SW 1271 (cell line): ENCODE measurements at regions not wholly inside any gene's neighbourhood (a gene's known extent, or its start where the extent isn't known, plus 50 kb on each side); places are given as distances from the start of the nearest gene placed in this dataset.

Source experiments
- DNase-seq, 2 experiments: peaks; one replicate each; lab custom pipeline; 2025; lab: John Stamatoyannopoulos, UW

DNA sequence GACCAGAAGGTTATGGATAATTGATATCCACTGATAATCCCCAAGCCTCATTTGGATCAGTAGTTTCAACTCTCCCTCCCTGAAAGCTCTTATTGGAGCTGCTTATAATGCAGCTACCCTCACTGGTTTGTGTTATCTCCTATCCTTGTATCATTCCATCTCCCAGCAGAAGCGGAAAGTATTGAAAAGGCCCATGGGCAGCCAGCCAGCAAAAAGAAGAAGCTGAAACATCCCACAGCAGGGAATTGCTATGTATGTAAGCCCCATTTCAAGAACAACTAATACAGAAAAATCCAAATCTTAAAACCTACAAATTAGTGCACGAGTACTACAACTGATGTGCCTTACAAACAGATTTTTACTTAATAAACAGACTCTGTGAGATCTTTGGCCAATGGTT, 269.0 kb upstream of the ECI2 start:
- no peak for DNase-seq

DNA sequence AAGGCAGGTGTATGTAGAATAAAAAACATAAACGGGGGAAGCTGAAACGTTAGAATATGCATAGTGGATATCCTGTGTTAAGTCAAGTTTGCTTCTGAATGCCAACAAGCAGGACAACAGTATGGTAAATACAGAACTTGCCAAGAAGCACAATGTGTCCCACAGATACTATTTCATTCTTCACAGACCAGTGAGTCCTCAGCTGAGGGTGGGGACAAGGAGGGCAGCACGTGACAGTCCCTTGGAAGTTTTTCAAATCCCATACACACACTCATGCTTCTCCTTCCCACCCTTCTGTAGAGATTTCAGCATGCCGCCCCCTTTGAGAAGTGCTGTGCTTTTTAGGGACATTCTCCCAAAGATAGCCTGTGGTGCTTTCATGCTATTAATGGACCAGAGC, 268.5 kb upstream of the ECI2 start:
- no peak for DNase-seq

DNA sequence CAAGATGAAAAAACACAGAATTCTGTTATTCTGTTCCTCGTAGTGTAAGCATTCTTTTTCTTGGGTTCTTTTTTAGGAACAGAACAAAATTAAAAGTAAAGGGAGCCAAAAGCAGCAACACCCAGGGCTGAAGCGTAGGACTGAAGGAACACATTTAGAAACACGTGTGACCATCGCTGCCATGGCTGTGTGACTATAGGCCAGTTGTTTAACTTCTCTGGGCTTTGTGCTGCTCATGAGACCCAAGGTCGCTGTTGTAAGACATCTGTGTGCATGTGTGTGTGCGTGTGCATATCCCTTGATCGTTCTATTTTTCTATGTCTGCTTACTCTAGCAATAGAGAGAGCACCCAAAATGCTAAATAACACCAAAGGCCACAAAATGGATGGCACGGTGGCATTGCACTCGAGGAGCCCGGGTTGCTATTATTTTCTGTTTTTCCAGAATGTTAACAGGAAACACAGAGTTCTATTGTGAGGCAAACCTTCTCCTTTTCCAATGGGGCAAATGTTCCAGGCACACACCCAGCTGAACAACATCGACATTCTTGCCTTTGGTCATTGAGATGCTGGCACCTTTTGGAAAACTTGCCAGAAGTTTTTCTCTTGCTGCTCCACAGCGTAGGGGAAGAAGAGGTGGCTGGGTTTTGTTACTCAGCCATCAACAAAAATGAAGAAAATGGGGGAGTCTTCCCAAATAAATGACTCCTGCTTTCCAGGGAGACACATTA, 267.8 kb upstream of the ECI2 start:
- DNase-seq = no peak

- DNase-seq = no peak
Measured at GRCh38 chr6:4402477-4402976, 267.2 kb upstream of the ECI2 start.

DNA sequence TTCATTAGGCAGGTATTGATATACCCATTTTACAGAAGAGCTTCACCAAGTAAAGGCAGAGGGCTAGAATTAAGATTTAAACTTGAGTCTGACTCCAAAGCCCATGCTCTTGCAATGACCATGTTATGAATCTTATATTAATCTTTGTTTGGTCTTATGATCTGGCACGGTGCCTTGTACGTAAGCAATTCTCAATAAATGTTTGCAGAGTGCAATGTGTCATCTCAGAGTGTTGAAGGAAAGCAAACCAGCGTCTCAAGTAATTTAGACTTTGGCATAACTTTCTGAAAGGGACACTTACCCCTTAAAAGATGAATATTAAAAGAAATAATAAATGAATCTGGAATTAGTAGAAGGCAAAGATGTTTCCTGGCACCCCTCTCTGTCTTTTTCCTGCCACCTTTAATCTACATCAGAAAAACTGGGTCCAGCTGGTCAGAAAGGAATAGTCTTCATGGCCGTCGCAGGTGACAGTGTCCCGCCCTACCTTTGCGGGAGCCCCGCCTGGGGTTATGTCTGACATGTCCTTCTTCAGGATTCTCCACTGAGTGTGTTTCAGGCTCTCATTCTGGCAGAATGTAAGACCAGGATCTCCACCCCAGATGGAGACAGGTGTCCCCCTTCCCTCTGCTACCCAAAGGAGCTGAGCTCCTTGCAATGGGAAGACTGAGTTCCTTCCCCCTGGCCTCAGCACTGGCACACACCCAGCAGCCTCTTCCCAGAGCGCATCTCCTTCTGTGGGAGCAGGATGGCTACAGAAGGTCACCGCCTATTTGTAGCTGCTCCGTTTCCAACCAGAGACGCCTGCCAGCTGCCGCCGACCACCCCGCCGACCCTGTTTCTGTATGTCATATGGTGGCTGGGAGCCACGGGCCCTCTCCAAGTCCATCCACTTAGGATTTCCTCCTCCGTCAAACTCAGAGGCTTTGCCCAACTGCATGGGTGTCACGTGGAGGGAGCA, 266.3 kb upstream of the ECI2 start:
- no peak for DNase-seq

DNA sequence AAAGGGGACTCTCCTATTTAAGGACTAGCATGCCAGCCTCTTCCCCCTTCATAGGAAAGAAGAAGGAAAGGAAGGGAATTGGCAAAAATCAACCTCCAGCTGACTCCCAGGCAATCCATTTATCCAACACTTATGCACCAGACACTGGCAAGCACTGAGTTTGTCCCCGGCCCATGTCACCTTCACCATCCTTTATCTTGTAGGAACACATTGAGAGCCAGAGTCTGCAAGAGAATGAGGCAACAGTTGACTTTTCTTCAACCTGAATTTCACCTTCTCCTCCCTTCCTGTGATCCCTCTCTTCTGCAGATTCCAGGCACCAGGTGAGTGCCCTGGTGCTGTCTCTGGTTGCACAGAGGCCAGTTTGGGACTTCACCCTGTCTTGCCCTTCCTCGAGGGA, 264.3 kb upstream of the ECI2 start:
- DNase-seq = no peak

- no peak for DNase-seq
Measured at GRCh38 chr6:4398791-4399190, 263.4 kb upstream of the ECI2 start.

GRCh38 chr6:4397307-4397706, 261.9 kb upstream of the ECI2 start:
- DNase-seq = no peak

GRCh38 chr6:4396044-4396443, 260.7 kb upstream of the ECI2 start:
- no peak for DNase-seq

DNA sequence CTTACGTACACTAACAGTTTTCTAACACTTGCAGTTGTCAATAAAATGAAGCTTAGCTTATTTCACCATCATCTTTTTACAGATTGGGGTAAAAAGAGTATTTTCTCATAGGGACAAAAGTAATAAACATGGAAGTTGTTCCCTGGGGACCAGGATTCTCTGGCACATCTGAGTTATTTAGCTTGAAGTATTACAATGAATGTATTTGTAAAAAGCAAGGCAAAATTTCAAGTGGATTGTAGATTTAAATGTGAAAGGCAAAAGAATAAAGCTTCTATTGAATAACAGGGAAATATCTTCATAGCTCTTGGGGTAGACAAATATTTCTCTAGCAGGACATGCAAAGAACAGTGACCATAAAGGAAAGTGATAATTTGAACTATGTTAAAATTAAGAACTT, 260.0 kb upstream of the ECI2 start:
- no peak for DNase-seq

DNA sequence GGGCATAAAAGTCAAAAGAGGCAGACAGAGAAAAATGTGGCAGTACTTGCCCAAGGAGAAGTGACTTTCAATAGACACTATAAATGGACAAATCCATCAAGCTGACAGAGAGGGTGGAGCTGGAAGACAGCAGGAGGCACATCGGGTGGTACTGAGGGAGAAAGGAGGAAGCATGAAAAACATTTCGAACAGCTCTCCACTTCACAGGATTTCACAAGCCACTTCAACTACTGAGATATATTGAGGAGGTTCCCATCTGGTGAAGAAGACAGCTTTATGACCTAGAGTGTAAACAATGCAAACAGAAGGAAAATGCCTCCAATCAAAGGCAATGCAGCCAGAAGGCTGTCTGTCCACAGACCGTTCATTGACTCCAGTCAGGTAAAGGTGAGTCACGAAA, 259.4 kb upstream of the ECI2 start:
- no peak for DNase-seq

DNA sequence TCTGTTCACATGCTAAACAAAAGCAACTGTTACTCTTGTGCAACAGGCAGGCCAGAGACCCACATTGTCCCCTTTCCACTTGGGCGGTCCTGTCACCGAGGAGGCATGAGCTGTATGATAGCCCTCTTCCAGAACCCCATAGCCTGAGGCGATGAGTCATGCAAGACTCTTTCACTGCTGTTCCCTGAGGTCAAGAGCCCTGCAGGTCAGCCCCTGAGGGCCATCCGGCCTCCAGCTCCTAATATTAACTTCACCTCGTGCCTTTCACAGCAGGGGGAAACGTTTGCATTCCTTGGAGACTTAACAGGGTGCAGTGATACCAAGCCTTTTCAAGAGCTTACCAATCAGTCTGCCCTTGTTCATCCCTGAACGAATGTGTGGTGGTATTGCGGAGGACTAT, 253.3 kb upstream of the ECI2 start:
- DNase-seq = no peak

- no peak for DNase-seq
Measured at GRCh38 chr6:4384656-4385055, 249.3 kb upstream of the ECI2 start.

- no peak for DNase-seq
Measured at GRCh38 chr6:4383910-4384638, 248.7 kb upstream of the ECI2 start.

DNA sequence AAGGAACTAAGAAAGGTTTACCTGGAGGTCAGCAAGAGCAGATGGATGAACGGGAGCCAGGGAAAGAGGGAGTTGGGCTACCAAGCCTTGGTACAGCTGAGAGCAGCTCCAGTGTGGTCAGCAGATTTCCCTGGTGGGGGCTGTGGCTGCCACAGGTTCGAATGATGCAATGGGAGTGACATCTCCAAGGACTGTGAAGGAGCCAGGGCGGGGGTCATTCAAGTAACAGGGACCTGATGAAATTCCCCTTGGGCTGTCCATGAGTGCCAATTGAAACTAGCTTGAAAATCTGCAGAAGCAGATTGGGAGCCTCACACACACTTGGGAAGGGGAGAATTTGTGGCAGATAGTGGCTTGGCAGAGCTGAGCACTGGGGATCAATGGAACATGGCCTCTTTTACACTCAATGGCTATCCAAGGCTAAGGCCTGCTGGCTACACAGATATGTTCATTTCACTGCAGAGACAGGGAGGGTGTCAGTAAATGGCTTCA, 247.0 kb upstream of the ECI2 start:
- no peak for DNase-seq

DNA sequence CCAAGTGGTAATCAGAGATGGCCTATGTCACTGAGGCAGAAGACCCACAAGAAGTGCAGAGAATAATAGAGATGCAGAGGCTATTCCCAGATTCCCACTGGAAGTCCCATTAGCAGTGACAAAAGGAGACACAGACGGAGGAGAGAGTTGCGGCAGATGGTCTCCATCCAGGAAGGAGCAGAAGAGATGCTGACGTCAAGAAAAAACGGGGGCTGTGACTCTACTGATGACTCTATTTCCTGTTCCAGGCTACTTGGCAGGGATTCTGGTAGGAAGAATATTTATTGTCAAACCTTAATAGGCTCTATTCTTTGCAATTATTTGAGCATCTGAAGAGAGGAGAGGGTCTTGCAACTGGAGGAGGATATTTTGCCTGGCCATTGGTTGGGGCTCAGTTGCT, 246.0 kb upstream of the ECI2 start:
- no peak for DNase-seq

DNA sequence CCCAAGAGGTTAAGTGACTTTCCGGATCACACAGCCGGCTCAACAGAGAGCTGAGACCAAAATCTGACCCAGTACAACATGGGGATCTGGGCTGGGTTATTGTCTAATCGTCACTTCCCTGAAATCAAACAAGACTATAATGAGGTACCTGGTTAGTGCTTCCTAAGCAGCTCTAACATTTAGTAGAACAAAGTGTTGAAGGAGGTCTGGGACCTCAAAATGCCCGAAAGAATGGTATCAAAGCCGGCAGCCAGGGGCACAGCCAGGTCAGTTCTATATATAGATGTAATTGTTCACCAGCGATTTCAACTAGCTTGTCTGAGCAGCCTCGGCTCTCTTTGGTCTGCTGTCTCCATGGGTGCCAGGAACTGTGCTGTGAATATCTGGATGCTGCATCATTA, 245.5 kb upstream of the ECI2 start:
- DNase-seq = no peak

- no peak for DNase-seq
Measured at GRCh38 chr6:4379958-4380357, 244.6 kb upstream of the ECI2 start.

- DNase-seq = no peak
Measured at GRCh38 chr6:4378319-4378996, 243.1 kb upstream of the ECI2 start.

GRCh38 chr6:4377603-4378002, 242.2 kb upstream of the ECI2 start:
- no peak for DNase-seq

DNA sequence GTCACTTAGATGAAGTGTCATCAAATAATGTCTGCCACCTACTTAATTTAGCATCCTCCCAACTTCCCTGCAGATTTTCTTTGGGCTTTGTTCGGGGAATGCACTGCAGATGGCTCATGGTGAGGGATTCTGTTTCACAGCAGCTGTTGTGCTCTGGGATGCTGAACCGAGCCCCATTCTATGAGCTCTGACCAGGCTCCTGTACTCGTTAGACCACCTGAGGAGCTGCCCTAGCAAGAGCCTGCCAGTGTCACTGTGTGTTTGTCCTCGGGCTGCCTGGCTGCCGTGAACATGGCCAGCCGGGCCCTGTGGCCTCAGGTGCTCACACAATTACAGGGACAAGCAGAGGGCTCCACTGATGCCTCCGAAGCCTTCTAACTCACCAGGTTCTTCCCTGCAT, 238.8 kb upstream of the ECI2 start:
- no peak for DNase-seq

DNA sequence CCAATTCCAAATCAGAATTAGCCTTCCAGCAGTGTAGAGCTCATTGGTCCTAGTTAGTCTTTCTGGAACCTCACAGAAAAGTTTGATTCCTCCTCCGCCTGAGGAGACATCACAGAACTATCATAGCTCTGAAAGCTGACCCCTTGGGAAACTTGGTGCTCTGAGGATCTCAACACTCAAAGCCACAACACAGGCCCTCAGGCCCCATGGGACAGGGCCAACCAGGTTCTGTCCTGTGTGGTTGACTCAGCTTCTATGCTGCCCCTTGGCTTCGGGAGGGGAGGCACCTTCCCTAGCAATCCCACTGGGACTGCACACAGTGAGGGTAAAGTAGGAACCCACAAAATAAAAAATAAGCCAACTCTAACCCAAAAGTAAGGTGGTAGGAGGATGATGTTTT, 237.5 kb upstream of the ECI2 start:
- no peak for DNase-seq
